GM12864 (cell line): ENCODE measurements at regions not wholly inside any gene's neighbourhood (a gene's known extent, or its start where the extent isn't known, plus 50 kb on each side); places are given as distances from the start of the nearest gene placed in this dataset.

ENCODE experiments used
- DNase-seq: peaks from one replicate; pipeline ENCODE4 v3.0.0-alpha.2; 2011; ENCODE audit warnings: low read depth
- H3K4me3 ChIP-seq: 2 replicates; pipeline ENCODE4 v1.5.1; 2011; ENCODE audit warnings: mild to moderate bottlenecking, low read depth, low read length, control low read depth
- TF ChIP-seq, protein P1 (sequence below): IDR thresholded peaks from 2 replicates; pipeline ENCODE4 v1.5.1; 2011; ENCODE audit warnings: low read depth, mild to moderate bottlenecking, moderate library complexity, low read length, control low read depth, inconsistent platforms; ENCODE audit errors: missing control alignments

GRCh38 chr13:106299621-106300020 lies 235.8 kb downstream of the EFNB2 start:
- no peak overlapping the region for H3K4me3 ChIP-seq
- DNase-seq, result no peak
- TF ChIP-seq, protein P1, sequence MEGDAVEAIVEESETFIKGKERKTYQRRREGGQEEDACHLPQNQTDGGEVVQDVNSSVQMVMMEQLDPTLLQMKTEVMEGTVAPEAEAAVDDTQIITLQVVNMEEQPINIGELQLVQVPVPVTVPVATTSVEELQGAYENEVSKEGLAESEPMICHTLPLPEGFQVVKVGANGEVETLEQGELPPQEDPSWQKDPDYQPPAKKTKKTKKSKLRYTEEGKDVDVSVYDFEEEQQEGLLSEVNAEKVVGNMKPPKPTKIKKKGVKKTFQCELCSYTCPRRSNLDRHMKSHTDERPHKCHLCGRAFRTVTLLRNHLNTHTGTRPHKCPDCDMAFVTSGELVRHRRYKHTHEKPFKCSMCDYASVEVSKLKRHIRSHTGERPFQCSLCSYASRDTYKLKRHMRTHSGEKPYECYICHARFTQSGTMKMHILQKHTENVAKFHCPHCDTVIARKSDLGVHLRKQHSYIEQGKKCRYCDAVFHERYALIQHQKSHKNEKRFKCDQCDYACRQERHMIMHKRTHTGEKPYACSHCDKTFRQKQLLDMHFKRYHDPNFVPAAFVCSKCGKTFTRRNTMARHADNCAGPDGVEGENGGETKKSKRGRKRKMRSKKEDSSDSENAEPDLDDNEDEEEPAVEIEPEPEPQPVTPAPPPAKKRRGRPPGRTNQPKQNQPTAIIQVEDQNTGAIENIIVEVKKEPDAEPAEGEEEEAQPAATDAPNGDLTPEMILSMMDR, result no peak

DNA sequence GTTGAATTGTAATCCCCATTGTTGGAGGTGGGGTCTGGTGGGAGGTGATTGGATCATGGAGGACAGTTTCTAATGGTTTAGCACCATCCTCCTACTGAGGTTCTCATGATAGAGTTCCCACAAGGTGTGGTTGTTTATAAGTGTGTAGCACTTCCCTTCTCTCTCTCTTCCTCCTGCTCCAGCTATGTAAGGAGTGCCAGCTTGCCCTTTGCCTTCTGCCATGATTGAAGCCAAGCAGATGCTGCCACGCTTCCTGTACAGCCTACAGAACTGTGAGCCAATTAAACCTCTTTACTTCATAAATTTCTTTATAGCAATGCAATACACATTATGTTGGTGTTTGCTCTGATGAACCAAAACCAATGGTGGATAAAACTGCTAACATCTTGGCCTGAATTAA lies 238.2 kb downstream of the EFNB2 start:
- TF ChIP-seq, protein P1, result no peak
- H3K4me3 ChIP-seq, result no peak overlapping the region
- no peak for DNase-seq

DNA sequence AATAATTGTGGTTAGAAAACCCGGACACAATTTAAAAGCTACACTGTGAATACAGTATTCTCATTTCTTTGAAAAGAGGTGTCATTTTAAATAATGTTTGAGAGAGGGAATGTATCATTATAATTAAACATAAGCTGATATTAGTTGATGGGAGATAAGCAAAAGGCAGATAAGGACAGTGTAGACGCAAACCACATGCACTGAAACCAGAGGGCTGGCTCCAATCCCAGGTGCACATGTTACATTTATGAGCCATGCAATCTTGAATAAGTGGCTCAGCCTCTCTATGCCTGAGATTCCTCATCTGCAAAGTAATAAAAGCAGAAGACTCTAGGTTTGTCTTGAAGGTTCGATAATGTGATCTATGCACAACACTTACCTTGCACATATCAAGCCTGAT lies 238.7 kb downstream of the EFNB2 start:
- TF ChIP-seq, protein P1, result no peak
- no peak overlapping the region for H3K4me3 ChIP-seq
- DNase-seq, result no peak

DNA sequence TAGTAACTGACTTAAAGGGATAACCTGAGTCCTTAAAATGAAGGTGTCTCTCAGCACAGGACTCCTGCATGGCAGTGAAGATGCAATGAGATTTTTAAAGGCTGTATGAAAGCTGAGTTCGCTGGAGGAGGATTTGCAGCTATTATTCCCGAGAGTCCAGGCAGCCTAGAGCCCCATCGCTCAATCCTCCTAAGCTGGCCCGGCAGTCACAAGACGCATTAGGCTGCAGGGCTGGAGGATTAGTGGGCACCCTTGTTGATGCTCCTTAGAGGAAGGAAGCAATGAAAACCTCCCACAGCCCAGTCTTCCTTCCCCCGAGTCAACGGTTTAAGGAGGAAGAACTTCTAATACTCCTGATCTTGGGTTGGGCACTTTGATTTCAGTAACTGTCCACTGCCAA lies 239.5 kb downstream of the EFNB2 start:
- H3K4me3 ChIP-seq, result no peak overlapping the region
- TF ChIP-seq, protein P1, result no peak
- no peak for DNase-seq

DNA sequence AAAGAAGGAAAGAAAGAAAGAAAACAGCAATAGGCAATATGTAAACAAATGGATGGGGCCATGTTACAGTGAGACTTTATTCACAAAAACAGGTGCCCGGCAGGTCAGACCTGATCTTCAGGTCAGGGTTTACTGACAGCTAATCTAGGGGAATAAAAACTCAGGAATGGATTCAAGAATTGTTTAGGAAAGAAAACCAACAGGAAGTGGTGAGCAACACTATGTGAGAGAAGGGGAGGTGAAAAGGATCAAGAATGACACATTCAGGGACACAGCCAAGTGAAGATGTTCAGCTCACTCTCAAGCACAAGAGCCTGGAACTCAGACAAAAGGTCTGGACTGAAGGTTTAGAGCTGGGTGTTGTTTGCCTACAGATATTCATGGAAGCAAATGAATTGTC lies 244.5 kb downstream of the EFNB2 start:
- DNase-seq, result no peak
- no peak overlapping the region for H3K4me3 ChIP-seq
- TF ChIP-seq, protein P1, result no peak

GRCh38 chr13:106287351-106287750 lies 248.1 kb downstream of the EFNB2 start:
- DNase-seq, result no peak
- no peak overlapping the region for H3K4me3 ChIP-seq
- TF ChIP-seq, protein P1, result no peak

- DNase-seq, result no peak
- H3K4me3 ChIP-seq, result no peak overlapping the region
- TF ChIP-seq, protein P1, result no peak
These were observed 248.7 kb downstream of the EFNB2 start for GRCh38 chr13:106286811-106287210.
